Body of pancreas (tissue), 4 donors: ENCODE measurements at regions not wholly inside any gene's neighbourhood (a gene's known extent, or its start where the extent isn't known, plus 50 kb on each side); places are given as distances from the start of the nearest gene placed in this dataset.

Experiments
- POLR2A ChIP-seq, 3 donors: fragments of 450-650 bp; IDR thresholded peaks; one replicate each; pipeline ENCODE4 v1.6.1; 2016; ENCODE audit warnings: antibody characterized with exemption in 3 of 3, mild to moderate bottlenecking in 2 of 3
- TF ChIP-seq, protein P1 (sequence below), 7 experiments: fragments of 450-650 bp in 4 of 7; fragments of 200-600 bp in 3 of 7; sonication (generic) in 3 of 7; IDR thresholded peaks; one replicate each; pipeline ENCODE4 v1.5.1; 2016 to 2019; ENCODE audit warnings: antibody characterized with exemption in 7 of 7

DNA sequence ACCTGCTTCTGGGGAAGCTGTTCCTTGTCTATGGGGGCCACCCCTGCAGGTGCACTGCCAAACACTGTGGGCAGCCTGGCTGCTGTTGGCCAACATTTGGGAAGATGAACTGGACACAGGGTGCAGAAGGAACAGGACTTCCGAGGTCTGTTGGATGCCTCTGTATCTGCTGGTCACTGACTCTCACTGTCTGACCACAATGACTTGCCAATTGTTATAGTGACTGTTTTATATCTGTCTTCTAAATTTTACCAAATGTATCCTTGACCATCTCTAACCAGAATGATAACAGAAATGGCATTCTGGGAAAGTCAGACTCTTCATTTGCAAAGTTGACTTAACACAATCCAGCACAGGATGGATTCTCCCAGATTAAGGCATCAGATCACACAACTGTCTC is 214.0 kb upstream of the PRSS58 start:
- TF ChIP-seq, protein P1, sequence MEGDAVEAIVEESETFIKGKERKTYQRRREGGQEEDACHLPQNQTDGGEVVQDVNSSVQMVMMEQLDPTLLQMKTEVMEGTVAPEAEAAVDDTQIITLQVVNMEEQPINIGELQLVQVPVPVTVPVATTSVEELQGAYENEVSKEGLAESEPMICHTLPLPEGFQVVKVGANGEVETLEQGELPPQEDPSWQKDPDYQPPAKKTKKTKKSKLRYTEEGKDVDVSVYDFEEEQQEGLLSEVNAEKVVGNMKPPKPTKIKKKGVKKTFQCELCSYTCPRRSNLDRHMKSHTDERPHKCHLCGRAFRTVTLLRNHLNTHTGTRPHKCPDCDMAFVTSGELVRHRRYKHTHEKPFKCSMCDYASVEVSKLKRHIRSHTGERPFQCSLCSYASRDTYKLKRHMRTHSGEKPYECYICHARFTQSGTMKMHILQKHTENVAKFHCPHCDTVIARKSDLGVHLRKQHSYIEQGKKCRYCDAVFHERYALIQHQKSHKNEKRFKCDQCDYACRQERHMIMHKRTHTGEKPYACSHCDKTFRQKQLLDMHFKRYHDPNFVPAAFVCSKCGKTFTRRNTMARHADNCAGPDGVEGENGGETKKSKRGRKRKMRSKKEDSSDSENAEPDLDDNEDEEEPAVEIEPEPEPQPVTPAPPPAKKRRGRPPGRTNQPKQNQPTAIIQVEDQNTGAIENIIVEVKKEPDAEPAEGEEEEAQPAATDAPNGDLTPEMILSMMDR (IDR thresholded peaks at IDR 0.05) = no peak
- TF ChIP-seq POLR2A (IDR thresholded peaks at IDR 0.05) = no peak
